ENCODE measurements at regions not wholly inside any gene's neighbourhood (a gene's known extent, or its start where the extent isn't known, plus 50 kb on each side); places are given as distances from the start of the nearest gene placed in this dataset.

DNA sequence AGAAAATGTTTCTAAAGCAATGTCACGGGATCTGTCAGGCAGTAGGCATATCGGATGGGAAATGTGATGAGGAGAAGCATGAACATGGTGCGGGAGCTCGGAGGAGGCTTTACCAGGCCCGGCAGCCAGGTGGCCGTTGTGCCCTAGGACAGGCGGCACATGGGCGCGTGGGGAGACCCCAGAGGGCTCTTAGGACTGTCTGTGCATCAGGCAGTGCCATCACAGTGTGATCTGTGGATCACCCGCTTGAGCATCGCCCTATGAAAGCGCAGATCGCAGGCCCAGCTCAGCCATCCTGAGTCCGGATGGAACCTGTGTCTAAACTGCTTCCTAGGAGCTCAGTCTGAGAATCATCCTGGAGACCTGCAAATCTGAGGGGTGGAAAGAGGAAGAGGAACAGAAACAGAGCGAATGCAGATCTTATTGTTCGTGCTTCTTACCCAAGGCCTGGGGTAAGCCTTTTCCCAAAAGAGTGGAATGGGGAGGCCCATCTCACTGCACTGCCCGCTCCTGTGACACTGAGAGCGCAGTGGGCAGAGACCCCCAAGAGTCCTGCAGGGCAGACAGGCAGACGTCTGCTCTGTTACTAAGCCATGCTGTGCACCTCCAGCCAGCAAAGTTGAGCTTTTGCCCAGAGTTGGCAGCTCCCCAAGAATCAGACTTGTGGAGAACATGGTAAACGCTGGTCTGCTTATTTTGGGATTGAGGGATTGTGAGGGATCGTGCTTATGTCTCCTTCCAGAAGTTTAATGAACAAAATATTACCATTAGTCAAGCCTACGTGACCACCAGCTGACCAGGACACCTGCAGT, 251.0 kb downstream of the RHOU start:
- TF ChIP-seq POLR2AphosphoS5 (IDR thresholded peaks at IDR 0.05; ENCODE audit: low read depth, low read length): no peak
- TF ChIP-seq TAF1 (IDR thresholded peaks at IDR 0.05; ENCODE audit: low read depth, low read length): no peak
- TF ChIP-seq POLR2A (IDR thresholded peaks at IDR 0.05; ENCODE audit: low read depth, low read length): no peak
- TF ChIP-seq PAX5 (IDR thresholded peaks at IDR 0.05; ENCODE audit: insufficient read depth, low read length, severe bottlenecking): no peak
- TF ChIP-seq SPI1 (IDR thresholded peaks at IDR 0.05; ENCODE audit: low read depth, low read length): no peak
- TF ChIP-seq POU2F2 (IDR thresholded peaks at IDR 0.05; ENCODE audit: low read depth, low read length): no peak

Measured in GM12891 (cell line).